HFFc6 (cell line): ENCODE measurements at regions not wholly inside any gene's neighbourhood (a gene's known extent, or its start where the extent isn't known, plus 50 kb on each side); places are given as distances from the start of the nearest gene placed in this dataset.

Source experiments
- DNase-seq: peaks from one replicate; pipeline ENCODE4 v3.0.0-alpha.2; 2018
- H3K27ac Mint-ChIP-seq: 2 replicates; pipeline ENCODE4 v1.8.0; 2020; ENCODE audit warnings: mild to moderate bottlenecking, mixed read lengths
- H3K27me3 Mint-ChIP-seq: 2 replicates; pipeline ENCODE4 v1.8.0; 2021; ENCODE audit warnings: mild to moderate bottlenecking, moderate library complexity, mixed read lengths; ENCODE audit not compliant: insufficient read depth
- H3K36me3 Mint-ChIP-seq: 2 replicates; pipeline ENCODE4 v1.8.0; 2021; ENCODE audit warnings: low read depth, mixed read lengths
- H3K4me1 Mint-ChIP-seq: 2 replicates; pipeline ENCODE4 v1.8.0; 2020; ENCODE audit warnings: low read depth, mixed read lengths
- H3K4me3 Mint-ChIP-seq: 2 replicates; pipeline ENCODE4 v1.8.0; 2020; ENCODE audit warnings: mild to moderate bottlenecking, moderate library complexity, mixed read lengths
- H3K9me3 Mint-ChIP-seq: 2 replicates; pipeline ENCODE4 v1.8.0; 2020; ENCODE audit warnings: mild to moderate bottlenecking, mixed read lengths
- CTCF ChIP-seq: fragments of 200-600 bp; sonication (generic); IDR thresholded peaks from 2 replicates; pipeline ENCODE4 v1.5.0; 2021; ENCODE audit warnings: antibody characterized with exemption, mild to moderate bottlenecking

GRCh38 chr9:88659126-88659525, 124.1 kb downstream of the NXNL2 start:
- Mint-ChIP-seq H3K27ac (no peak overlapping the region), H3K36me3 (no peaks in the 10 kb centered on the region), H3K27me3 (no peaks in the 10 kb centered on the region; the same call in 1 of the 2 replicates), H3K4me3 (no peak overlapping the region), H3K4me1 (peaks cover 31% of the 10 kb centered on the region), H3K9me3 (no peaks in the 10 kb centered on the region)
- TF ChIP-seq CTCF = no peak
- no peak for DNase-seq

- peak; percentile 22 for DNase-seq
- no peak overlapping the region for H3K27ac Mint-ChIP-seq
- no peaks in the 10 kb centered on the region; the same call in 1 of the 2 replicates for H3K27me3 Mint-ChIP-seq
- peak; percentile 78 for TF ChIP-seq CTCF
- H3K4me1 Mint-ChIP-seq = peaks cover 17% of the 10 kb centered on the region
- H3K36me3 Mint-ChIP-seq = no peaks in the 10 kb centered on the region
- no peak overlapping the region for H3K4me3 Mint-ChIP-seq
- no peaks in the 10 kb centered on the region for H3K9me3 Mint-ChIP-seq
Observed at GRCh38 chr9:88660611-88661010, 125.6 kb downstream of the NXNL2 start.

GRCh38 chr9:88661759-88662158, 126.8 kb downstream of the NXNL2 start:
- Mint-ChIP-seq H3K9me3 (no peaks in the 10 kb centered on the region), H3K4me3 (no peak overlapping the region), H3K27me3 (no peaks in the 10 kb centered on the region; the same call in 1 of the 2 replicates), H3K27ac (no peak overlapping the region), H3K36me3 (no peaks in the 10 kb centered on the region), H3K4me1 (peaks cover 21% of the 10 kb centered on the region)
- peak; percentile 17 for DNase-seq
- TF ChIP-seq CTCF = peak; percentile 57

GRCh38 chr9:88663771-88664419, 128.9 kb downstream of the NXNL2 start:
- Mint-ChIP-seq H3K4me1 (peaks cover 8% of the 10 kb centered on the region), H3K27ac (no peak overlapping the region), H3K4me3 (no peak overlapping the region), H3K27me3 (no peaks in the 10 kb centered on the region), H3K36me3 (no peaks in the 10 kb centered on the region), H3K9me3 (no peaks in the 10 kb centered on the region)
- no peak for DNase-seq
- TF ChIP-seq CTCF = no peak

GRCh38 chr9:88664773-88665172, 129.8 kb downstream of the NXNL2 start:
- H3K27ac Mint-ChIP-seq = no peak overlapping the region
- no peaks in the 10 kb centered on the region for H3K27me3 Mint-ChIP-seq
- TF ChIP-seq CTCF = no peak
- H3K4me1 Mint-ChIP-seq = peaks cover 7% of the 10 kb centered on the region; the same call in 1 of the 2 replicates
- no peak overlapping the region for H3K4me3 Mint-ChIP-seq
- DNase-seq = no peak
- H3K36me3 Mint-ChIP-seq = no peaks in the 10 kb centered on the region
- H3K9me3 Mint-ChIP-seq = no peaks in the 10 kb centered on the region
